H9 (cell line): ENCODE measurements at regions not wholly inside any gene's neighbourhood (a gene's known extent, or its start where the extent isn't known, plus 50 kb on each side); places are given as distances from the start of the nearest gene placed in this dataset.

Source experiments
- DNase-seq: peaks from one replicate; pipeline ENCODE4 v3.0.0-alpha.2; 2017
- H2AFZ ChIP-seq: one replicate; pipeline ENCODE4 v1.6.1; 2013; ENCODE audit warnings: mild to moderate bottlenecking, low read length, control low read depth, moderate library complexity
- H2AK5ac ChIP-seq: 2 replicates; pipeline ENCODE4 v1.6.1; 2013; ENCODE audit warnings: low read length, control low read depth, mixed read lengths; ENCODE audit not compliant: insufficient read length
- H2BK120ac ChIP-seq: one replicate; pipeline ENCODE4 v1.6.1; 2013; ENCODE audit warnings: low read depth, mild to moderate bottlenecking, low read length, control low read depth, inconsistent platforms; ENCODE audit not compliant: poor library complexity, severe bottlenecking
- H2BK12ac ChIP-seq: 2 replicates; pipeline ENCODE4 v1.6.1; 2013; ENCODE audit warnings: low read length, control low read depth, mixed read lengths, low read depth; ENCODE audit not compliant: insufficient read length
- H2BK15ac ChIP-seq: 2 replicates; pipeline ENCODE4 v1.6.1; 2013; ENCODE audit warnings: low read depth, low read length, control low read depth
- H2BK20ac ChIP-seq: one replicate; pipeline ENCODE4 v1.6.1; 2013; ENCODE audit warnings: low read depth, mild to moderate bottlenecking, low read length, control low read depth, inconsistent platforms; ENCODE audit not compliant: poor library complexity, severe bottlenecking
- H2BK5ac ChIP-seq: 2 replicates; pipeline ENCODE4 v1.6.1; 2013; ENCODE audit warnings: low read length, control low read depth, mixed read lengths; ENCODE audit not compliant: insufficient read length
- H3K14ac ChIP-seq: 2 replicates; pipeline ENCODE4 v1.6.1; 2013; ENCODE audit warnings: low read length, control low read depth; ENCODE audit not compliant: insufficient read depth
- H3K18ac ChIP-seq: 2 replicates; pipeline ENCODE4 v1.6.1; 2013; ENCODE audit warnings: low read depth, mild to moderate bottlenecking, mixed read lengths, low read length, control low read depth; ENCODE audit not compliant: insufficient read length
- H3K23ac ChIP-seq: 2 replicates; pipeline ENCODE4 v1.6.1; 2013; ENCODE audit warnings: low read length, control low read depth, mixed read lengths, low read depth; ENCODE audit not compliant: insufficient read length
- H3K23me2 ChIP-seq: 2 replicates; pipeline ENCODE4 v1.6.1; 2013; ENCODE audit warnings: low read depth, mild to moderate bottlenecking, mixed read lengths, low read length, control low read depth; ENCODE audit not compliant: insufficient read length, poor library complexity, severe bottlenecking
- H3K27ac ChIP-seq: 2 replicates; pipeline ENCODE4 v1.5.1; 2013; ENCODE audit warnings: low read length, control low read depth, mixed read lengths, low read depth; ENCODE audit not compliant: insufficient read length
- H3K27me3 ChIP-seq: 2 replicates; pipeline ENCODE4 v1.6.1; 2013; ENCODE audit warnings: low read length, control low read depth, inconsistent platforms; ENCODE audit not compliant: insufficient read depth
- H3K4ac ChIP-seq: 2 replicates; pipeline ENCODE4 v1.6.1; 2013; ENCODE audit warnings: low read depth, mild to moderate bottlenecking, control low read depth, inconsistent platforms, low read length, moderate library complexity
- H3K4me1 ChIP-seq: 2 replicates; pipeline ENCODE4 v1.6.1; 2013; ENCODE audit warnings: low read length, control low read depth, inconsistent platforms; ENCODE audit not compliant: insufficient read depth
- H3K4me2 ChIP-seq: 2 replicates; pipeline ENCODE4 v1.6.1; 2013; ENCODE audit warnings: low read length, control low read depth, mixed read lengths; ENCODE audit not compliant: insufficient read length, insufficient read depth
- H3K56ac ChIP-seq: 2 replicates; pipeline ENCODE4 v1.6.1; 2013; ENCODE audit warnings: low read depth, mild to moderate bottlenecking, mixed read lengths, low read length, control low read depth; ENCODE audit not compliant: insufficient read length
- H3K79me1 ChIP-seq: 2 replicates; pipeline ENCODE4 v1.6.1; 2013; ENCODE audit warnings: low read depth, mild to moderate bottlenecking, moderate library complexity, low read length, control low read depth, inconsistent platforms; ENCODE audit not compliant: insufficient read depth, poor library complexity, severe bottlenecking
- H3K79me2 ChIP-seq: 2 replicates; pipeline ENCODE4 v1.6.1; 2013; ENCODE audit warnings: low read length, control low read depth, inconsistent platforms; ENCODE audit not compliant: insufficient read depth
- H3K9ac ChIP-seq: 2 replicates; pipeline ENCODE4 v1.6.1; 2013; ENCODE audit warnings: low read length, control low read depth, mixed read lengths; ENCODE audit not compliant: insufficient read length; ENCODE audit errors: extremely low read depth
- H3K9me3 ChIP-seq: one replicate; pipeline ENCODE4 v1.6.1; 2013; ENCODE audit warnings: low read depth, low read length, inconsistent platforms; ENCODE audit not compliant: control insufficient read depth
- H3T11ph ChIP-seq: one replicate; pipeline ENCODE4 v1.6.1; 2013; ENCODE audit warnings: mild to moderate bottlenecking, low read length, control low read depth, inconsistent platforms
- H4K20me1 ChIP-seq: one replicate; pipeline ENCODE4 v1.6.1; 2013; ENCODE audit not compliant: control insufficient read depth, insufficient read length, insufficient read depth
- H4K5ac ChIP-seq: 2 replicates; pipeline ENCODE4 v1.6.1; 2013; ENCODE audit warnings: low read depth, mild to moderate bottlenecking, mixed read lengths, low read length, control low read depth; ENCODE audit not compliant: insufficient read length
- H4K8ac ChIP-seq: replicated peaks from 2 replicates; pipeline ENCODE4 v1.6.1; 2013; ENCODE audit warnings: low read length, control low read depth, mixed read lengths, low read depth; ENCODE audit not compliant: insufficient read length
- H4K91ac ChIP-seq: 2 replicates; pipeline ENCODE4 v1.6.1; 2013; ENCODE audit warnings: low read depth, mild to moderate bottlenecking, moderate library complexity, mixed read lengths, low read length, control low read depth; ENCODE audit not compliant: insufficient read length
- H3K27ac Mint-ChIP-seq, 3 experiments: 2 replicates in 2 of 3; 3 replicates in 1 of 3; pipeline ENCODE4 v1.8.0; 2020 to 2021; ENCODE audit warnings: mixed read lengths in 3 of 3, mild to moderate bottlenecking in 1 of 3, moderate library complexity in 1 of 3
- H3K27me3 Mint-ChIP-seq: 2 replicates; pipeline ENCODE4 v1.8.0; 2021; ENCODE audit warnings: low read depth, mild to moderate bottlenecking, moderate library complexity, mixed read lengths
- H3K36me3 Mint-ChIP-seq, 3 experiments: 2 replicates in 2 of 3; 3 replicates in 1 of 3; pipeline ENCODE4 v1.8.0; 2020 to 2021; ENCODE audit warnings: low read depth in 3 of 3, mixed read lengths in 3 of 3; ENCODE audit not compliant: insufficient read depth in 1 of 3
- H3K4me1 Mint-ChIP-seq, 2 experiments: 2 replicates each; pipeline ENCODE4 v1.8.0; 2020; ENCODE audit warnings: mixed read lengths in 2 of 2
- H3K4me3 Mint-ChIP-seq, 2 experiments: 2 replicates in 1 of 2; 3 replicates in 1 of 2; pipeline ENCODE4 v1.8.0; 2020 to 2021; ENCODE audit warnings: mild to moderate bottlenecking in 2 of 2, mixed read lengths in 2 of 2, moderate library complexity in 1 of 2
- H3K9me3 Mint-ChIP-seq, 2 experiments: 2 replicates in 1 of 2; 3 replicates in 1 of 2; pipeline ENCODE4 v1.8.0; 2020; ENCODE audit warnings: mild to moderate bottlenecking in 2 of 2, mixed read lengths in 2 of 2, moderate library complexity in 1 of 2
- WGBS: extraction: QIAGEN DNeasy Blood & Tissue Kit; methylation state at CpG from one replicate; pipeline ENCODE4 v1.1.7; 2013; ENCODE audit warnings: missing lambda C conversion rate, low lambda C conversion rate, mixed read lengths; ENCODE audit not compliant: insufficient read length; ENCODE audit errors: extremely low coverage; 5-methylcytosine and 5-hydroxymethylcytosine counted together
- TF ChIP-seq, protein P1 (sequence below): fragments of 200-600 bp; sonication (generic); conservative IDR thresholded peaks from 3 replicates; pipeline ENCODE4 v1.8.0; 2021; ENCODE audit warnings: antibody characterized with exemption, mild to moderate bottlenecking

DNA sequence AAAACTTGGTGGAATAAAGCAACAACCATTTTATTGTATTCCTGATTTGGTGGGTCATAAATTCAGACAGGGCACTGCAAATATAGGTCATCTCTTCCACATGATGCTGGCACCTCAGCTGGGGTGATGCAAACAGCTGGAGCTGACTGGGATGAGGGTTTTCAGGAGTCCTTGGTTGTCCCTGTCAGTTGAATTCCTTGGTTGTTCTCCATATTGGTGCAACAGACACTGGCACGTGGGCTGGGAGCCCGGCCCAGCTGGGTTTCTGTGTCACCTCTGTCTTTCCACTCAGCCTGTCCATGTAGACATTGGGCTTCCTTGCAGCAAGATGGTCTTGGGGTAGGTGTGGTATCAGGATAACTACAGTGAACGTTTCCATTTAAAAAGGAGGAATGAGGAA lies 518.0 kb upstream of the MEF2C start:
- no CpG with 5 or more reads among the region's 3 CpGs for WGBS
- H3K14ac ChIP-seq: no peak overlapping the region
- H3K4me1 ChIP-seq: no peaks in the 10 kb centered on the region
- H3K79me2 ChIP-seq: no peaks in the 10 kb centered on the region
- Mint-ChIP-seq H3K4me3 (no peak overlapping the region), H3K4me1 (peaks cover 0 to 4% of the 10 kb centered on the region in 2 experiments; a peak in 1 of 4 replicates), H3K9me3 (no peaks in the 10 kb centered on the region), H3K27me3 (no peaks in the 10 kb centered on the region), H3K27ac (no peak overlapping the region), H3K36me3 (no peaks in the 10 kb centered on the region)
- no peak for DNase-seq
- no peak overlapping the region for H3K4ac ChIP-seq
- no peak overlapping the region for H4K91ac ChIP-seq
- no peak overlapping the region for H2AK5ac ChIP-seq
- H3K23me2 ChIP-seq: no peaks in the 10 kb centered on the region
- no peak overlapping the region for H2BK15ac ChIP-seq
- no peak overlapping the region for H3K9ac ChIP-seq
- TF ChIP-seq, protein P1, sequence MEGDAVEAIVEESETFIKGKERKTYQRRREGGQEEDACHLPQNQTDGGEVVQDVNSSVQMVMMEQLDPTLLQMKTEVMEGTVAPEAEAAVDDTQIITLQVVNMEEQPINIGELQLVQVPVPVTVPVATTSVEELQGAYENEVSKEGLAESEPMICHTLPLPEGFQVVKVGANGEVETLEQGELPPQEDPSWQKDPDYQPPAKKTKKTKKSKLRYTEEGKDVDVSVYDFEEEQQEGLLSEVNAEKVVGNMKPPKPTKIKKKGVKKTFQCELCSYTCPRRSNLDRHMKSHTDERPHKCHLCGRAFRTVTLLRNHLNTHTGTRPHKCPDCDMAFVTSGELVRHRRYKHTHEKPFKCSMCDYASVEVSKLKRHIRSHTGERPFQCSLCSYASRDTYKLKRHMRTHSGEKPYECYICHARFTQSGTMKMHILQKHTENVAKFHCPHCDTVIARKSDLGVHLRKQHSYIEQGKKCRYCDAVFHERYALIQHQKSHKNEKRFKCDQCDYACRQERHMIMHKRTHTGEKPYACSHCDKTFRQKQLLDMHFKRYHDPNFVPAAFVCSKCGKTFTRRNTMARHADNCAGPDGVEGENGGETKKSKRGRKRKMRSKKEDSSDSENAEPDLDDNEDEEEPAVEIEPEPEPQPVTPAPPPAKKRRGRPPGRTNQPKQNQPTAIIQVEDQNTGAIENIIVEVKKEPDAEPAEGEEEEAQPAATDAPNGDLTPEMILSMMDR: no peak
- no peak overlapping the region for H4K8ac ChIP-seq
- no peak overlapping the region for H4K5ac ChIP-seq
- no peak overlapping the region for H3K4me2 ChIP-seq
- no peak overlapping the region for H3K18ac ChIP-seq
- no peak overlapping the region for H3K27ac ChIP-seq
- H2AFZ ChIP-seq: no peak overlapping the region
- no peak overlapping the region for H2BK12ac ChIP-seq
- H3K79me1 ChIP-seq: no peaks in the 10 kb centered on the region
- no peak overlapping the region for H2BK5ac ChIP-seq
- no peak overlapping the region for H2BK120ac ChIP-seq
- no peak overlapping the region for H3T11ph ChIP-seq
- H3K27me3 ChIP-seq: no peaks in the 10 kb centered on the region; the same call in 1 of the 2 replicates
- H4K20me1 ChIP-seq: no peaks in the 10 kb centered on the region
- H3K23ac ChIP-seq: no peak overlapping the region
- no peak overlapping the region for H3K56ac ChIP-seq
- no peaks in the 10 kb centered on the region for H3K9me3 ChIP-seq
- H2BK20ac ChIP-seq: no peak overlapping the region
